Right forelimb (tissue), 1 donor: ENCODE measurements at regions not wholly inside any gene's neighbourhood (a gene's known extent, or its start where the extent isn't known, plus 50 kb on each side); places are given as distances from the start of the nearest gene placed in this dataset.
"Not testable (repeated sequence)": the region's sequence is repeated elsewhere in the genome, so short reads cannot be mapped to it uniquely, and the experiment has no call there.

Experiments used
- DNase-seq: peaks from one replicate; pipeline ENCODE4 v3.0.0-alpha.2; 2018

GRCh38 chr1:30450818-30451233 is 272.6 kb downstream of the MATN1 start:
- peak; percentile 24 for DNase-seq

DNA sequence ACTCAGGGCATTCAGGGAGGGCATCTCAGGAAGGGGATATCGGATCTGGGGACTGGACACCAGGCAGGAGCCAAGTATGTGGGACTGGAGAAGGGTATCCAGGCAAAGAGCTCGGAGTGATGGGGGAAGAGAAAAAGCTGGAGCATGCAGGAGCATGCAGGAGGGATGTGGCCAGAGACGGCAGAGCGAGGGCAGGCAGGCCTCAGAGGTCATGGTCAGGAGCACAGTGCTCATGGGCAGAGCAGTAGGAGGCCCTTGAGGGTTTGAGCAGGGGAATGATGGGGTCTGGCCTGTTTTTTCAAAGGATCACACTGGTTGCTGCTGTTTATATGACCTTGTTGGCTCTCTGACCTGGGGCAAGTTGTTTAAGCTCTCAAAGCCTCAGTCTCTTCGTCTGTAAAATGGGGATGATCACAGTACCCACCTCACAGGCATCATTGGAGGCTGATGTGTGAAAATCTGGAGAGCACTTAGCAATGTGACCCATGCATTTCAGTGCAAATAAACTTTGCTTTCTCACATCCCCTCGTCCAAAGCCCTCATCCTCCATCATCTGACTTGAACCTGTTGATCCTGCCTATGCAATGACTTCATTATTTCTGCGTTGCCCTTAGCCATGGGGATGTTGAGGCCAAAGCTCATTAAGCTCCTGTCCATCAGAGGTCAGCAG is 273.1 kb downstream of the MATN1 start:
- DNase-seq = no peak

DNA sequence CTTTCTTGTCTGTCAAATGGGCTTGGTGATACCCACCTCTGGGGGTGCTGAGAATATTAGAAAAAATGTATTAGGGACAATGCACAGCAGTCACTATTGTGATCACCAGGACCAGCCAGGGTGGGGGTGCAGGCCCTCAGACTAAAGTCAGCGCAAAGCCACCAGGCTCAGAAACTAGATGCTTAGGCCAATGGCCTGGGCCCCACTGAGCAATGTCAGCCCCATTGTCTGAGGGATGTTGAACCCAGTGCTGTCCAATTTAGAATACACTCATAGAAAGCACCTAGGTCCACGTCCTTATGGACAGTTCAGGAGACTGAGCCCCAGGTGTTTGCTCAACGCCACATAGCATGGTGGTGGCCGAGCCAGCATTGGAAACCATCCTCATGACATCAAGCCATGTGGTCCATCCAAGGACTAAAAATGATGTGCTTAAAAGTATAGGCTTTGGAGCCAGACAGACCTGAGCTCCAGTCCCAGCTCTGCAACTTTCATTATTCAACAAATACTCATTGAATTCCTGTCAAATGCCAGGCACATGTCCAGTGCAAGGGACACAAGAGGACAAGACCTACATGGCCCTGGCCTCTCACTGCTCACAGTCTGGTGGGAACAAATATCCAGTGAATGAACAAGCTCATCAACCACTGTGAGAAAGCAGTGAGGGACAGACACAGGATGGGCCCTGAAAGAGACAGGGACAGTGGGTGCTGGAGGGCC is 273.8 kb downstream of the MATN1 start:
- no peak for DNase-seq

- no peak for DNase-seq
These were observed 274.4 kb downstream of the MATN1 start for GRCh38 chr1:30449003-30449402.

DNA sequence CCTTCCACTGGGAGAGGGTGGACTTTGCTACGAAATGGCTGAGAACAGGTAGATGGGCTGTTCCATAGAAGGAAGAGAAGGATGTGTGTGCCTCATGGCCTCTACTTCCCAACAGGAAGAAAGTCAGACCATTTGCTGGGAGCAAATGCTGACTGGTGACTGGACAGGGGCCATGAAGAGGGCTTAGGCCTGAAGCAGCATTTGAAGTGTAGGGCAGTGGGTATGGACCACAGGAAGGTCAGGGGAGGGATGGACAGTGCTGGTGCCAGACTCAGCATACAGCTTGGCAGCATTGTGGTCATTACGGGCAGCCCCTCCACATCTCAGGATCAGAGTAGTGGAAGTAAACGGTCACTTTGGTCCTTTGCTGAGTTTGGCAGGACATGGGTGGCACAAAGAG is 275.7 kb downstream of the MATN1 start:
- no peak for DNase-seq

GRCh38 chr1:30447080-30447479 is 276.3 kb downstream of the MATN1 start:
- no peak for DNase-seq

DNA sequence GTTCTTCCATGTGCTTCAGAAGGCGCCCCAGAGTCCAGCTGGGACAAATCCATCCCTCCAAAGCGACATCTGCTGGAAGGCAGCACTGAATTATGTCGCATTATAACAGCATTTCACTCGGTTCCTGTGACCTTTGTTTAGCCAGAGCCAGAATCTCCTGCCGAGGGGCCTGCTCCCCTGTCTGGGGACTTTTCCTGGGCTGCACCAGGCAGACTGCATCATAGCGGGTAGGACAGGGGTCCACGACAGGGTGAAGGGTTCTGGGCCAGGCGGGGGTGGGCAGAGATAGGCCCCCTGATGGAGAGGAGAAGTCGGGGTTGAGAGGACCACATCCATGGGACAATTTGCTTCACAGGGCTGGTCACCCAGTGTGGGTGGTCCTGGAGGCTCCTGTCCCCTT is 276.9 kb downstream of the MATN1 start:
- no peak for DNase-seq

DNA sequence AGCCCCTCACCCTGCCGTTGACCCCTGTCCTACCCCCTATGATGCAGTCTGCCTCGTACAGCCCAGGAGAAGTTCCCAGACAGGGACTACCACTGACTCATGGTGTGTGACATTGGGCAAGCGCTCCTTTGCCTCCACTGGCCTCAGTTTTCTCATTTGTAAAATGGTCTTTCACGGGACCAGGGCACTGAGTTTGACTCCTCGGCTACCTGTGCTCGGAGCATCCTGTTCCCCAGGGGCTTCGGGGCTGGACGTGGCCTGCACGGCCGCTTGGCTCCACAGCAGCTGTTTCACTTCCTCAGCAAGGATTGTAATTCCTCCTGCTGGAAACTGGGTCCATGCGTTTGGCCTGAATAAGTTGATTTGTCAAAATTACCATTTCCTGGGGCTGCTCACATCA is 277.3 kb downstream of the MATN1 start:
- DNase-seq = no peak

GRCh38 chr1:30445449-30445848 is 277.9 kb downstream of the MATN1 start:
- DNase-seq = no peak

DNA sequence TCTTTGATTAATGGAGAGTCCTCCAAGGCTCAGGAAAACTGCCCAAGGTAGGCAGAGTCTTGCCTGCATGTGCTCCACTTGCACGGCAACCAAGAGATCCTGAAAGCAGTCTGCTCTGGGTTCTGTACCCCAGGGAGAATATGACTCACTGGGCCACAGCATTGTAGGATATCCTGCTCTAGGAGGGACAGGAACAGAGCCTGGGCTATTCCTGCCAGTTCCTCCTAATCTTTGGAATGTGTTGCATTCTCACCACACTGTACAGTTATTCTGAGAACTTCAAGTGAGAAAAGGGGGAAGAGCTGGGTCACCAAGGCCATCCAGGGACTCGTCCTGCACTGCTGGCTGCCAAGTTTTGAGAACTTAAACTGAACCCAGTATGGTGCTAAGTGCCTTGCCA is 278.5 kb downstream of the MATN1 start:
- DNase-seq = no peak

DNA sequence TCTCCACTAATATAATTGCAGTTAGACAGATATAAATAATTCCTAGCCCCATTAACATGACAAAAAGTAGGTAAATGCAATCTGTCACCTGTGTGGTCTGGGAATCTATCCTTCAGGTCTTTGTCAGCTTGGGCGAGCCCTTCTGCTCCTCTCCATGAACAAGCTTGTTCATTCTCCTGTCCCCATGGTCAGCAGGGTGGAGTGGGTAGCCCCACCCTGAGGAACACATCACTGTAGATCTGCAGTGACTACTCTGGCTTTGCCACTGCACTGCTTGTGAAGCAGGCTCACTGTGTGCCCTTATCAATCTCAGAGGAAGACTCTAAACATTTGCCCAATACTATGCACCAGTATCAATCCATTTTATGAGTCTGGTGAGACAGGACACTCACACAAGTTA is 279.0 kb downstream of the MATN1 start:
- DNase-seq = no peak

DNA sequence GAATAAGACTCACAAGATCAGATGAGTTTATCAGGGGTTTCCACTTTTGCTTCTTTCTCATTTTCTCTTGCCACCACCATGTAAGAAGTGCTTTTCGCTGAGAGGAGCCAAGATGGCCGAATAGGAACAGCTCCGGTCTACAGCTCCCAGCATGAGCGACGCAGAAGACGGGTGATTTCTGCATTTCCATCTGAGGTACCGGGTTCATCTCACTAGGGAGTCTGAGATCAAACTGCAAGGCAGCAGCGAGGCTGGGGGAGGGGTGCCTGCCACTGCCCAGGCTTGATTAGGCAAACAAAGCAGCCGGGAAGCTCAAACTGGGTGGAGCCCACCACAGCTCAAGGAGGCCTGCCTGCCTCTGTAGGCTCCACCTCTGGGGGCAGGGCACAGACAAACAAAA is 285.1 kb downstream of the MATN1 start:
- DNase-seq = not testable (repeated sequence)

- DNase-seq = no peak
These were observed 286.3 kb downstream of the MATN1 start for GRCh38 chr1:30437059-30437576.

- peak; percentile 17 for DNase-seq
These were observed 295.8 kb downstream of the MATN1 start for GRCh38 chr1:30427545-30427944.

GRCh38 chr1:30425046-30425445 is 298.3 kb downstream of the MATN1 start:
- DNase-seq = peak; percentile 3

DNA sequence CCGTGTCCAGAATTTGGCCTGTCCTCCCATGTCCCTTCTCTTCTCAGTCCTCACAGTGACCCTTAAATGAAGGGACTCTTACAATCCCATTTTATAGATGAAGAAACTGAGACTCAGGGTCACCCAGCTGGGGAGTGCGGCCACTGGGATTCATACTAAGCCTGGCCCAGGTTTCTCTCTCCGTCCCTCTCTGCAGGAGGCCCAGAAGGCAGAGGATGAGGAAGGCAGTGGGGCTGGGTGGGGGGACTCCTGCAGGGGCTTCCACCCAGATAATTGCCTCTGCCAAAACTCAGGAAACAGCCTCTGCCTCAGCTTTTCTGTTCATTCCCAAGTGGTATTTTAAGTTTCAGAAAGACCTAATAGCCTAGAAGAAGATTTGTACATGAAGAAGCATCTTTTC is 299.8 kb downstream of the MATN1 start:
- no peak for DNase-seq

DNA sequence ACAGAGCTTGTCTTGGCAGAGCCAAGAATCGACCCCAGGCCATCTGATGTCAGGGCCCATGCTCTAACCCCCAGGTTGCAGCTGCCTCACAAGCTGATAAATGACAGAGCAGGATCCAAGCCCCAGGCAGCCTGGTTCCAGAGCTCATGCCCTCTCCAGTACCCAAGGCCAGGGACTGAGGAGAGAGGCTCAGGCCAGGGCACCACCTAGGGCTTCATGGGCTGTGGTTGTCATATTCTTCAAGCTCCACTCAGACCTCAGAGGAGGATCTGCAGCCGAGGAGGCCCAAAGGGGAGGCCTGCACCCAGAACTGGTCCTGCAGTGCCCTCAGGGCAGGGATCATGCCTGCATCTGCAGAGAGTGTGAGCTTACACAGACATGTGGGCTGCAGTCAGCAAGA is 301.1 kb downstream of the MATN1 start:
- DNase-seq = peak; percentile 17

DNA sequence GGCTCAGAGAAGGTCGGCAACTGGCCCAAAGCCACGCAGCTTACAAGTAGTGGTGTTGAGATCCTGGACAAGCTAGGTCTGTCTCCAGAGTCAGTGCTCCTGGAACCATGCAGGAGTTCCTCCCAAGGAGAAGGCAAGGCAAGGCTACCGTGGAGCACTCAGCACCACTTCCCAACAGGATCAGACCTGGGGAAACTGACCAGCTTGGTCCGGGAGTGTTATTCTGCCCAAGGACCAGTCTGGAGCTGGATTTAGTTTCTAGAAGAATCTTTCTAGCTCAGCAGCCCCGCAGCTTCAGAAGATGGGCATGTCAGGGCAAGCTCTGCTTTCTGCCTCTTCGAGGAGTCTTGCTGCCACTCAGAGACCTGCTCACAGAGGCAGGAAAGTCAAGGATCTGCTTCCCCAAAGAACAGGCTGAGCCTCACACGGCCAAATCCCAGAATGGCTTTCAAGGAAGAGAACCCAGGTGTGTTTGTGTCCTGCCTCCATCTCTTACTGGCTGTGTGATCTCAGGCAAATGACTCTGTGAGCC is 302.8 kb downstream of the MATN1 start:
- peak; percentile 20 for DNase-seq

GRCh38 chr1:30419831-30420230 is 303.6 kb downstream of the MATN1 start:
- no peak for DNase-seq

DNA sequence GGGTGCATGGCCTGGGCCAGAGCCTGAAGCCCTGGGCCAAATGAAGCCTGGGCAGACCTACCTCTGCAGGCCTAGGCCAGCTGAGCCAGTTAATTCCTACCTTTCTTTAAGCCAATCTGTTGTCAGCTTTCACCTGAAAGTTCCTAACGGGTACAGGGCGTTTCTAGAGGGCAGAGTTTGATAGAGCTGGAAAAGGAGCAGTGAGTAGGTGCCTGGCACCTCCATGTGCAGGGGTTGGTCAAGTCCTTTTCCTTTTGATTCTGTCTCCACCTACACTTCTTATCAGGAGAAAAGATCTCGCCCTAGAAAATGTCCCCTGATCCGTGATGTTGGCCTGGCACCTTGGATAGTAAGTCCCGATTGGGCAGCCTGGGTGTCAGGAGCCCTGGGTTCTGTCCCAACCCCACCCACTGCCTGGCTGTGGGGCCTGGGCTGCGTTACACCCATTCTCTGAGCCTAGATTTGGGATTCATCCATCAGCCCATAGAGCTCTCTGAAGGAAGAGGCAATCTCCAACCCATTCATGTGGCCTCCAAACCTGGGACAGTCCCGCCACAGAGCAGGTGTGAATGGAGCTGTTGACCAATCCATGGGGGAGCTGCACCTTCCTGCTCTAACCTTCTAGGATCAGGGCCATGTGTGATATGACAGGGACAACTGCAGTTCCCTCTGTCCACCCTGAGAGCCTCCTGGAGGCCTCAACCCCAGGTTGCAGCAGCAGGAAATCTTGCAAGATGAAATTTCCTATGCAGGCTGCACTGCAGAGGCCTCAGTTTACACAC is 304.3 kb downstream of the MATN1 start:
- DNase-seq = no peak

DNA sequence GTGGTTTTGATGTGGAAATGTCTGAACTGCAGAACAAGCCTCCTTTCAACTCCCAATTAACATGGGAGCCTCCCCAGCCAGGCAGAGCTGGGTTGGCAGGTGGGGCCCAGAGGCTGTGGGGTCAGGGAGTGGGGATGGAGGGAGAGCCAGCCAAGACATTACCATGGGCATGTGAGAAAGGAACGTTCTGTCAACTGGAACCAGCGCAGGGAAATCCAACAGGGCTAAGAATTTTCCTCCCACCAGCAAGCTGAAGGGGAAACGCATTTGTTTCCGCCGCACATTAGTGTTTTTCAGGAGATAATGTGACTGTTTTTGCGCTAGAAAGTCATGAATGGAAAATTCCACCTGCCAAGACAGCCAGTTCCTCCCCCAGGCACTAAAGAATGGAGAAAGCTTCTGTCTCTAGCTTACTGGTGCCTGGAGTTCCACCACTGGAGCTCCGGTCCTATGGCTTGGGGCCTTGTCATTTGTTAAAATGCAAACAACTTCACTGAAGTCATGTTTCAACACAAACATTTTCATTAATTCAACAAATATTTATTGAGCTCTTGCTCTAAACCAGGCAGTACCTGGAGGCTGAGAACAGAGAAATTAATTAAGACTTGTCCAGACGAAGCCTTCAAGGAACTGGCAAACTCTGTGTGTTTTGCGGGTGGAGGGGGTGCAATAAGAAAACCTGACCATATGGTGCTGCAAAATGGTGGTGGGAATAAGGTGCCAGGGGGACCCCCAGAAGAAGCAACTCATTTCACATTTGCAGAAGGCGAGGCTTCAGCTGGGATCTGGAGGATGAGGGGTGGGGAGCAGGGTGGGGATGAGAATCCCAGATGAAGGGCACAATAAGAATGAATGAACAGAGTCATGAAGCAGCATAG is 305.1 kb downstream of the MATN1 start:
- no peak for DNase-seq

DNA sequence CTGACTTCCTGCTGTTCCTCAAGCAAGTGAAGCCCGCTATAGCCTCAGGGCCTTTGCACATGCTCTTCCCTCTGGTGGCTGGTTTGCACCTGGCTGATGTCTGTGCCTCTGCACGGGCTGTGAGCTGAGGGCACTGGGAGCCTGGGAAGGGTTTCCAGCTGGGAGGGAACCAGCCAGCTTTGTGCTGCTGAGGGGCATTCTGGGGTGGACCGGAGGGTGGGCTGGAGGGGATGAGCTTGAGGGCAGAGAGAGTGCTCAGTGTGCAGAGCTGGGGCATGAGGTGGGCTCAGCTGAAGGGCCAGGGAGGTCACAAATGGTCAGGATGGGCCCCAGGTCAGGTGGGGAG is 305.7 kb downstream of the MATN1 start:
- no peak for DNase-seq
